PFSK-1 (cell line): ENCODE measurements at regions not wholly inside any gene's neighbourhood (a gene's known extent, or its start where the extent isn't known, plus 50 kb on each side); places are given as distances from the start of the nearest gene placed in this dataset.

Source experiments
- FOXP2 ChIP-seq: optimal IDR thresholded peaks from 2 replicates; pipeline ENCODE3; 2011; ENCODE audit warnings: borderline replicate concordance, control low read depth, inconsistent platforms; ENCODE audit not compliant: insufficient read depth; ENCODE audit errors: extremely low read length, extremely low read depth
- POLR2AphosphoS5 ChIP-seq: IDR thresholded peaks from 2 replicates; pipeline ENCODE4 v1.6.1; 2012; ENCODE audit warnings: low read depth, mild to moderate bottlenecking, control low read depth, low read length, moderate library complexity
- REST ChIP-seq, 2 experiments: IDR thresholded peaks; 2 replicates each; pipeline versions ENCODE4 v1.6.1 to v1.8.0; 2011 to 2012; ENCODE audit warnings: low read depth in 2 of 2, low read length in 2 of 2, control low read depth in 1 of 2, inconsistent platforms in 1 of 2, mild to moderate bottlenecking in 1 of 2, moderate library complexity in 1 of 2; ENCODE audit not compliant: insufficient read depth in 1 of 2
- SIN3A ChIP-seq: IDR thresholded peaks from 2 replicates; pipeline ENCODE4 v1.6.1; 2012; ENCODE audit warnings: mild to moderate bottlenecking, low read length, moderate library complexity, borderline replicate concordance; ENCODE audit not compliant: insufficient read depth
- TAF1 ChIP-seq: IDR thresholded peaks from 2 replicates; pipeline ENCODE4 v1.6.1; 2012; ENCODE audit warnings: low read length, control low read depth, borderline replicate concordance; ENCODE audit not compliant: insufficient read depth

GRCh38 chr3:168581771-168582225 lies 486.1 kb upstream of the GOLIM4 start:
- TF ChIP-seq POLR2AphosphoS5 (no peak), TAF1 (no peak), FOXP2 (no peak), REST (IDR thresholded peaks at IDR 0.05; ENCODE audit: insufficient read depth in 1 of 2, low read depth in 2 of 2, low read length in 2 of 2) (no peak), SIN3A (no peak)

DNA sequence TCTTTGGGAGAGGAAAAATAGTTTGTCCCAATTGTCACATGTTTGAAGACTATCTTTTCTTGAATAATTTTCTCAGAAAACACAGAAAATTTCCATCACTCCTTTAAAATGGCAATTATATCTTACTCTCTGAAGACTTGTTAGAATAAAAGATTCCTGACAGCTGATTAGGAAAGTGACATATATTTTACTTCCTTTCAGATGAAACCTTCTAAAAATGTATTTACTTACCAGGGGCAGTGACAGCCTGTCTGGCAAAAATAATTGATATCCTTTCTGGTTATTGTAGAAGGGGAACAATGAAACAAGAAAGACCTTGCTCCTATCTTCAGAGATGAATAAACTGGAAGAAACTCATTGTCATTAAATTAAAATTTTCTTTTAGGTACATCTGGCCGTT lies 483.3 kb upstream of the GOLIM4 start:
- no peak for TF ChIP-seq POLR2AphosphoS5
- TF ChIP-seq FOXP2, result no peak
- TF ChIP-seq TAF1, result no peak
- TF ChIP-seq REST (IDR thresholded peaks at IDR 0.05; ENCODE audit: insufficient read depth in 1 of 2, low read depth in 2 of 2, low read length in 2 of 2), result no peak
- no peak for TF ChIP-seq SIN3A

GRCh38 chr3:168575750-168576149 lies 480.0 kb upstream of the GOLIM4 start:
- TF ChIP-seq TAF1 (no peak), POLR2AphosphoS5 (no peak), FOXP2 (no peak), SIN3A (no peak), REST (IDR thresholded peaks at IDR 0.05; ENCODE audit: insufficient read depth in 1 of 2, low read depth in 2 of 2, low read length in 2 of 2) (no peak)

GRCh38 chr3:168574455-168575158 lies 478.9 kb upstream of the GOLIM4 start:
- TF ChIP-seq SIN3A (no peak), TAF1 (no peak), FOXP2 (no peak), POLR2AphosphoS5 (no peak), REST (IDR thresholded peaks at IDR 0.05; ENCODE audit: insufficient read depth in 1 of 2, low read depth in 2 of 2, low read length in 2 of 2) (no peak)

DNA sequence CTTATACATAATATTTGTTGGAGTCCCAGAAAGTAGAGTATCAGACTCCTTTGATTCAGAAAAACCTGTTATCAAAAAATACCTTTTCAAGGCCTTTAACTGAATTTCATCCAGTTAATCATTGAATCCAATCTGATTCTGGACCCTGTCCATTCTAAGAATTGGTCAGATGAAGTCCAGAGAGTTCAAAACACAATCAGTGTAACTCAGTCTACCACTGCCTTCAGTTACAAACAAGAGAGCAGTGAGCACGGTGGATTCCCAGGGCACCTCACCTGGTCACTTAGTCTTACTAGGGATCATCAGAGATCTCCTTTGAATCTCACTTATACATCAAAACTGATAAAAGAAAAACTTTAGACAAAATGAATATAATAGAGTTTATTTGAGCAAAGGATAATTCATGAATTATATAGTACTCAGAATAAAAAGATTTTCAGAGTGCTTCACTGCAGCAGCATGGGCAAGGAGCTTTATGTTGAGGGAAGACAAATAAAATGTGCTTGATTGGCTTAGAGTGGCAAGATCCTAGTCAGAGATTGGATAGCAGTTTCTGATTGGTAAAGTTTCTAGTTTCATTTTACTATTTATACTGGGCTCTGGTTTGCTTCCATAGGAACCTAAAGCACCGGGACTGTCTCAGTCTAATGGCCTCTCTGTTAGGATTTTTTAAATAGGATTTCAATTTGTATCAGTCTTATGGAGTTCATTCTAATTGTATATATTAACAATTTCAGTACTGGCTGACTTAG lies 474.9 kb upstream of the GOLIM4 start:
- no peak for TF ChIP-seq POLR2AphosphoS5
- no peak for TF ChIP-seq FOXP2
- no peak for TF ChIP-seq SIN3A
- TF ChIP-seq REST (IDR thresholded peaks at IDR 0.05; ENCODE audit: insufficient read depth in 1 of 2, low read depth in 2 of 2, low read length in 2 of 2), result no peak
- TF ChIP-seq TAF1, result no peak
